DOHH2 (cell line): ENCODE measurements at regions not wholly inside any gene's neighbourhood (a gene's known extent, or its start where the extent isn't known, plus 50 kb on each side); places are given as distances from the start of the nearest gene placed in this dataset.
"Not testable (repeated sequence)": the region's sequence is repeated elsewhere in the genome, so short reads cannot be mapped to it uniquely, and the experiment has no call there.

ENCODE experiments used
- H3F3A ChIP-seq: fragments of 200-600 bp; sonication (generic), shearing (Covaris generic); 2 replicates; pipeline ENCODE4 v1.6.0; 2016; ENCODE audit warnings: antibody characterized with exemption, mild to moderate bottlenecking; ENCODE audit not compliant: control insufficient read depth, insufficient read depth
- H3K27ac ChIP-seq: fragments of 200-600 bp; sonication (generic); 2 replicates; pipeline ENCODE4 v1.5.1; 2014; ENCODE audit warnings: low read depth, mild to moderate bottlenecking, low read length, moderate library complexity
- H3K27me3 ChIP-seq: fragments of 200-600 bp; sonication (generic); 2 replicates; pipeline ENCODE4 v1.6.1; 2014; ENCODE audit warnings: mild to moderate bottlenecking, low read length, mixed read lengths; ENCODE audit not compliant: control insufficient read depth
- H3K36me3 ChIP-seq: fragments of 200-600 bp; sonication (generic); 2 replicates; pipeline ENCODE4 v1.6.1; 2014; ENCODE audit warnings: mild to moderate bottlenecking, low read length, moderate library complexity, mixed read lengths; ENCODE audit not compliant: control insufficient read depth
- H3K4me1 ChIP-seq: fragments of 200-600 bp; sonication (generic); 2 replicates; pipeline ENCODE4 v1.6.1; 2014; ENCODE audit warnings: mild to moderate bottlenecking, low read length, mixed read lengths; ENCODE audit not compliant: control insufficient read depth
- H3K4me2 ChIP-seq: fragments of 200-600 bp; sonication (generic); 2 replicates; pipeline ENCODE4 v1.6.0; 2014; ENCODE audit warnings: mild to moderate bottlenecking, low read length, moderate library complexity
- H3K4me3 ChIP-seq: fragments of 200-600 bp; sonication (generic); 2 replicates; pipeline ENCODE4 v1.5.1; 2014; ENCODE audit warnings: mild to moderate bottlenecking, low read length, mixed read lengths
- H3K79me2 ChIP-seq: fragments of 200-600 bp; sonication (generic); 2 replicates; pipeline ENCODE4 v1.6.1; 2014; ENCODE audit warnings: mild to moderate bottlenecking, low read length, mixed read lengths; ENCODE audit not compliant: control insufficient read depth
- H3K9me2 ChIP-seq: fragments of 200-600 bp; sonication (generic); replicated peaks from 2 replicates; pipeline ENCODE4 v1.6.1; 2014; ENCODE audit warnings: mild to moderate bottlenecking, low read length, mixed read lengths; ENCODE audit not compliant: control insufficient read depth
- H3K9me3 ChIP-seq: fragments of 200-600 bp; sonication (generic); 2 replicates; pipeline ENCODE4 v1.6.1; 2014; ENCODE audit warnings: antibody characterized with exemption, low read length, mixed read lengths; ENCODE audit not compliant: control insufficient read depth, insufficient read depth
- H4K20me1 ChIP-seq: fragments of 200-600 bp; sonication (generic); 2 replicates; pipeline ENCODE4 v1.6.0; 2014; ENCODE audit warnings: low read depth, mild to moderate bottlenecking, antibody characterized with exemption, low read length, moderate library complexity; ENCODE audit not compliant: control insufficient read depth, insufficient read depth
- CTCF ChIP-seq: fragments of 200-600 bp; sonication (generic); IDR thresholded peaks from one replicate; pipeline ENCODE4 v1.5.1; 2014; ENCODE audit warnings: antibody characterized with exemption, mild to moderate bottlenecking, low read depth, low read length; ENCODE audit not compliant: poor library complexity, severe bottlenecking
- EZH2phosphoT487 ChIP-seq: fragments of 200-600 bp; sonication (generic); IDR thresholded peaks from 2 replicates; pipeline ENCODE4 v1.6.1; 2017; ENCODE audit warnings: borderline replicate concordance, mild to moderate bottlenecking, antibody characterized with exemption, low read length, moderate library complexity, mixed read lengths

DNA sequence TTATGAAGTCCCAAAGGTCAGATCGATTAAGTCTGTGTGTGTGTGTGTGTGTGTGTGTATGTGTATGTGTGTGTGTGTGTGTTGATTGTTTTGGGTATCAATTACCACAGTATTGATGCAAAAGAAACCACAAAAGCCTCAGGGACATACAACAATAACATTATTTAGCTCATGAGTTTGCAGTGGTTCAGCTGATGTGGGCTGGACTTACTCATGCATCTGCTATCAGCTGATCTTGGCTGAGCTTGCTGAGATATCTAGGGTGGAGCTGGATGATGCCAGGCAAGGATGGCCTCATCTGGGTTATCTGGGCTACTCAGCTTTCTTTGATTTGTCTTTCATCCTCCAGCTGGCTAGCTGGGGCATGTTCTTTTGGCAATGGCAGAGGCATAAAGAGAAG, 82.4 kb upstream of the PRR23C start:
- H3K79me2 ChIP-seq: no peaks in the 10 kb centered on the region
- H3K4me3 ChIP-seq: no peak overlapping the region
- H3K36me3 ChIP-seq: no peaks in the 10 kb centered on the region
- no peaks in the 10 kb centered on the region for H4K20me1 ChIP-seq
- TF ChIP-seq CTCF (no peak), EZH2phosphoT487 (no peak)
- H3K27ac ChIP-seq: no peak overlapping the region
- no peaks in the 10 kb centered on the region for H3F3A ChIP-seq
- H3K4me2 ChIP-seq: no peak overlapping the region
- no peaks in the 10 kb centered on the region for H3K9me2 ChIP-seq
- no peaks in the 10 kb centered on the region for H3K4me1 ChIP-seq
- no peaks in the 10 kb centered on the region for H3K9me3 ChIP-seq
- no peaks in the 10 kb centered on the region for H3K27me3 ChIP-seq

DNA sequence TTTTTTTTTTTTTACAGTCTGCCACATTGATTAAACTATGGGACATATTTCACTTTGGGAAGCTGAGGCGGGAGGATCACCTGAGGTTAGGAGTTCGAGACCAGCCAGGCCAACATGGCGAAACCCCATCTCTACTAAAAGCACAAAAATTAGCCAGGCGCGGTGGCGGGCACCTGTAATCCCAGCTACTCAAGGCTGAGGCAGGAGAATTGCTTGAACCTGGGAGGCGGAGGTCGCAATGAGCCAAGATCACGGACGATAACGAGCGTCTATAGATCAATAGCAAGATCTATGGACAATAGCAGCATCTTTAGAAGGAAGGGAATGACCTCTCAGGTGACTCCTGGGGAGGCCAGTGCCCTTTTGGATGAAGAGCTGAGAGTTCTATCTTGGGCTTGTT, 82.9 kb upstream of the PRR23C start:
- H3K4me1 ChIP-seq, H3K79me2 ChIP-seq, H3K4me3 ChIP-seq, H4K20me1 ChIP-seq, H3K4me2 ChIP-seq, H3K36me3 ChIP-seq, H3F3A ChIP-seq, H3K9me2 ChIP-seq, H3K27me3 ChIP-seq, H3K27ac ChIP-seq, H3K9me3 ChIP-seq: not testable (repeated sequence)

- no peak overlapping the region for H3K27ac ChIP-seq
- no peak for TF ChIP-seq EZH2phosphoT487
- no peak for TF ChIP-seq CTCF
- no peaks in the 10 kb centered on the region for H3K79me2 ChIP-seq
- H3K4me2 ChIP-seq: no peak overlapping the region
- H3K36me3 ChIP-seq: no peaks in the 10 kb centered on the region
- H3K27me3 ChIP-seq: no peaks in the 10 kb centered on the region
- no peaks in the 10 kb centered on the region for H3K9me3 ChIP-seq
- H4K20me1 ChIP-seq: no peaks in the 10 kb centered on the region
- H3F3A ChIP-seq: no peaks in the 10 kb centered on the region
- no peaks in the 10 kb centered on the region for H3K9me2 ChIP-seq
- H3K4me3 ChIP-seq: no peak overlapping the region
- no peaks in the 10 kb centered on the region for H3K4me1 ChIP-seq
Observed at GRCh38 chr3:139128803-139129202, 84.1 kb upstream of the PRR23C start.

DNA sequence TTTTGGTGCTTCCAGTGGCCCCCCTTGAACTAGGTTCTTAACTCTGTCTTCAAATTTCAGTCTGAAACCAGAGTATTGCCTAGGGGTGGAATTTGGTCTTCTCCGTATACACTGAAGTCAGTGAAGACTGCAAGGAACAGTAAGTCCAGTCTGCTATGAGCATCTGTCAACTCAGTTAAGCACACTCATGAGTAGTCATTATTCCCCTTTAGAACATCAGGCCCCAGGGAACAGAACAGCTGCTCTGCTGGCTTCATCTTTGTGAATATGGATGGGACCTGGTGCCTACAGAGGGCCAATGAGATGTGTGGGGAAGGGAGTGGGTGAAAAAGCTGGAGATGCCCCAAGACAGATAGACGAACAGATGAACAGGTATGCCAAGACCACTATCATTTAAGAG, 85.2 kb upstream of the PRR23C start:
- Histone ChIP-seq H3K79me2 (no peaks in the 10 kb centered on the region), H3K9me3 (no peaks in the 10 kb centered on the region), H3K27ac (no peak overlapping the region), H3K4me1 (no peaks in the 10 kb centered on the region), H3K36me3 (no peaks in the 10 kb centered on the region), H3K4me2 (no peak overlapping the region), H4K20me1 (no peaks in the 10 kb centered on the region), H3K9me2 (no peaks in the 10 kb centered on the region), H3K4me3 (no peak overlapping the region), H3K27me3 (no peaks in the 10 kb centered on the region), H3F3A (no peaks in the 10 kb centered on the region)
- TF ChIP-seq CTCF (no peak), EZH2phosphoT487 (no peak)
